NB4 (cell line): ENCODE measurements at regions not wholly inside any gene's neighbourhood (a gene's known extent, or its start where the extent isn't known, plus 50 kb on each side); places are given as distances from the start of the nearest gene placed in this dataset.

Experiments
- DNase-seq: peaks from one replicate; pipeline ENCODE4 v3.0.0; 2010; ENCODE audit warnings: low read depth
- H3K4me3 ChIP-seq: one replicate; pipeline ENCODE4 v1.5.1; 2011; ENCODE audit warnings: mild to moderate bottlenecking, low read depth, low read length, moderate library complexity
- MYC ChIP-seq: IDR thresholded peaks from 2 replicates; pipeline ENCODE4 v1.6.1; 2011; ENCODE audit warnings: low read depth, low read length
- POLR2A ChIP-seq: IDR thresholded peaks from 2 replicates; pipeline ENCODE4 v1.6.1; 2011; ENCODE audit warnings: mild to moderate bottlenecking; ENCODE audit not compliant: insufficient read length; ENCODE audit errors: extremely low read depth
- TF ChIP-seq, protein P1 (sequence below): IDR thresholded peaks from 2 replicates; pipeline ENCODE4 v1.6.1; 2011; ENCODE audit warnings: low read depth, low read length
- TF ChIP-seq, protein P2 (sequence below): IDR thresholded peaks from one replicate; pipeline ENCODE4 v1.5.1; 2012; ENCODE audit warnings: low read depth, low read length

DNA sequence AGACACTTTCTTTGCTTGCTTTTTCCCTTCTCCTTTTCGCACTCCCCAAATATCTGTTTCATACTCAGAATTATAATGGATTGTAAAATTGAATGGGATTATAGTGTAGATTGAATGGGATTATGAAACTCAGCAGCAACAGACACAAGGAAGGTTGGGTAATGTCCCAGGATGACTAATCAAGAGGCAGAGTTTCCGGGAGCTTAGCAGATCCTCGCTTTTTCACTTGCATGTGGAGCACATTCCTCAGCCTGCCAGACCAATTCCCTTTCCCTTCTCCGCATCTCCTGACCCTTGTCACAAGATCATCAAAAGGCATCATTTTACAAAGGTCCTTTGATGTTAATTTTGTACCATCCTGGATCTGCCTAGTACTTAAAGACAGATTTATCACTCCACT is 55.1 kb upstream of the SLC1A1 start:
- DNase-seq = peak; percentile 40
- TF ChIP-seq POLR2A = no peak
- TF ChIP-seq, protein P1, sequence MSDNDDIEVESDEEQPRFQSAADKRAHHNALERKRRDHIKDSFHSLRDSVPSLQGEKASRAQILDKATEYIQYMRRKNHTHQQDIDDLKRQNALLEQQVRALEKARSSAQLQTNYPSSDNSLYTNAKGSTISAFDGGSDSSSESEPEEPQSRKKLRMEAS = no peak
- TF ChIP-seq, protein P2, sequence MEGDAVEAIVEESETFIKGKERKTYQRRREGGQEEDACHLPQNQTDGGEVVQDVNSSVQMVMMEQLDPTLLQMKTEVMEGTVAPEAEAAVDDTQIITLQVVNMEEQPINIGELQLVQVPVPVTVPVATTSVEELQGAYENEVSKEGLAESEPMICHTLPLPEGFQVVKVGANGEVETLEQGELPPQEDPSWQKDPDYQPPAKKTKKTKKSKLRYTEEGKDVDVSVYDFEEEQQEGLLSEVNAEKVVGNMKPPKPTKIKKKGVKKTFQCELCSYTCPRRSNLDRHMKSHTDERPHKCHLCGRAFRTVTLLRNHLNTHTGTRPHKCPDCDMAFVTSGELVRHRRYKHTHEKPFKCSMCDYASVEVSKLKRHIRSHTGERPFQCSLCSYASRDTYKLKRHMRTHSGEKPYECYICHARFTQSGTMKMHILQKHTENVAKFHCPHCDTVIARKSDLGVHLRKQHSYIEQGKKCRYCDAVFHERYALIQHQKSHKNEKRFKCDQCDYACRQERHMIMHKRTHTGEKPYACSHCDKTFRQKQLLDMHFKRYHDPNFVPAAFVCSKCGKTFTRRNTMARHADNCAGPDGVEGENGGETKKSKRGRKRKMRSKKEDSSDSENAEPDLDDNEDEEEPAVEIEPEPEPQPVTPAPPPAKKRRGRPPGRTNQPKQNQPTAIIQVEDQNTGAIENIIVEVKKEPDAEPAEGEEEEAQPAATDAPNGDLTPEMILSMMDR = no peak
- no peak for TF ChIP-seq MYC
- H3K4me3 ChIP-seq = no peak overlapping the region

DNA sequence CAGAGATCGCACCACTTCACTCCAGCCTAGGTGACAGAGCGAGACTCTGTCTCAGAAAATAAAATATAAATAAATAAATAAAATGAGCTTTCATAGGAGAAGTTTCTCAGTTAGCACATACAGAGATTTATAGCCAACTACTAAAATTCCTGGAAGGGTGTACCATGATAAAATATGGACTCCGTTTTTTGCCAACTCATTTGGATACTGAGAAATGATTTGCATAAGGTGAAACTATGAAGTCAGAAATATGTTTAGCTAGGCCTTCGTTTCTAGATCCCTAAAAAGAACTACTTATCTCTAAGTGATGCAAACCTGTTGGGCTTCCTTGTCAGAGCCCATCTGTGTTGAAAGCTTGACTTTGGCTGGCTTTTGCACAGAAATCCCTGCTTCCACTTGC is 56.9 kb upstream of the SLC1A1 start:
- no peak for DNase-seq
- H3K4me3 ChIP-seq = no peak overlapping the region
- TF ChIP-seq, protein P1 = no peak
- TF ChIP-seq MYC (no peak), POLR2A (no peak)

- DNase-seq = peak; percentile 31
- TF ChIP-seq, protein P1 = no peak
- TF ChIP-seq POLR2A = no peak
- H3K4me3 ChIP-seq = no peak overlapping the region
Measured at GRCh38 chr9:4430432-4431261, 59.6 kb upstream of the SLC1A1 start.

DNA sequence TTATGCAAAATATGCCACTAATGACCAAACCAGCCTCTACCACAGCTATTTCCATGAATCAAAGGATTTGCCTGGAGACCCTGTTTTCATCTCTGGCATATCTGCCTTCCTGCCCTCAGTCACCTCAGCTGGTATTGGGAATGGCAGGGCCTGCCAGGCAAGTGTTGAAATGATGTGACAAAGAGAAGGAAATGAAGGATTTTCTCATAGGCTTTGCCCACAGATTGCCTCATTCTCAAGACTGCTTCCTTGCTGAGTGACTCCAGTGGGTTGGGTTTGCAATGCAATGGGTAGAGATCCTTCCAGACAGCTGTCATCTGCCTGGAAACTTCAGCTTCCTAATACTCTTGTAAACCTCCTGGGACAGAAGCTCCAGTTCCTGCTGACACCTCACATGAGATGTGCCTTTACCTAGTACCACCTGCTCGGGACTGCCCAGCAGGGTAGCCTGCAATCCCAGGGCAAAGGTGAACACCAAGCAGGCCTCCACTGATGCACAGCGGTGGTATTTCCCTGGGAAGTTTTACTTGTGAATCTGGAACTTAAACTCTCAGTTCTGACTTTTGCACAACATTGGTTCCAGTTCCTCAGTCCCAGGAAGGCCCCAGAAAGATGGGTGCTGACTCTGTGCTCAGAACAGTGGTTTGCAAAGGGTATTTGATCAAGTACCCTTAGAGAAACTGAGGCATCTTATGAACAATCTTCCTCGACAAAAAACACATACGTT is 64.8 kb upstream of the SLC1A1 start:
- TF ChIP-seq POLR2A (no peak), MYC (no peak)
- TF ChIP-seq, protein P2 = no peak
- TF ChIP-seq, protein P1 = no peak
- DNase-seq = no peak
- H3K4me3 ChIP-seq = no peak overlapping the region

- no peak overlapping the region for H3K4me3 ChIP-seq
- TF ChIP-seq POLR2A = no peak
- no peak for DNase-seq
Measured at GRCh38 chr9:4424891-4425290, 65.4 kb upstream of the SLC1A1 start.

DNA sequence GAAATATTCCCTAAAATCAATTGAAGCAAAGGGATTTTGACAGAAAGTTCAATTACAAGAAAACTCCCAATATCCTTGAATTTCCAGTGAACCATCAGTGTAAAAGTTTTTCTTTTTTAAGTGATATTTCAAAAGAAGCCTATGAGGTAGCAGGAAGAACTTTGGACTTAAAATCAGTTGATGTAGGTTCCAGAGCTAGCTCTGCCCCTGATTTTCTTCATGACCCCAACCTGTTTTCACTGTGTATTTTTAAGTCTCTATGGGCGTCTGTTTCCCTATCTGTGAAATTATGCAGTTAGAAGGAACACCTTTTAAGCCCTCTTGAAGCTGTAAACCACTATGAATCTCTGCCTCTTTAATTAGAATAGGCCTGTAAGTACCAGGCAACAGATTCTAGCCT is 66.2 kb upstream of the SLC1A1 start:
- TF ChIP-seq, protein P1 = no peak
- TF ChIP-seq POLR2A (no peak), MYC (no peak)
- TF ChIP-seq, protein P2 = no peak
- DNase-seq = no peak
- H3K4me3 ChIP-seq = no peak overlapping the region

DNA sequence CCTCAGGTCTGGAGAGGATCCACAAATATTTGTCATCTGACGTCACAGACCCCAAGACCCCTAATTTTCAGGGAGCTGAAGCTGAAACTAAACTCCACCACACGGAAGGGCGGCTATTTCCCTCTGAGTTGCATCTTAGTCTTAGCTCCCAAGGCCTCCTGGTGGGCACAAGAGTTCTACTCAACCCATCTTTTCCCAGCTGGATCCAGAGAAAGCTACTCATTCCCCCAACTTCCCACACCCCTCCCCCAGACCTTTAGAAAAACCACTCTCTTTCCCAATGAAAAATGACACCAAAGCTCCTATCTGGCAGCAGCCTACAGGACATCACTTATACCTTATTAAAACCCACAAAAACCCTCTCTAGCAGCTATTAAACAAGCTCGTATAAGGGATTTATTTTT is 67.1 kb upstream of the SLC1A1 start:
- DNase-seq = no peak
- no peak overlapping the region for H3K4me3 ChIP-seq
- TF ChIP-seq, protein P1 = no peak
- TF ChIP-seq POLR2A (no peak), MYC (no peak)
- TF ChIP-seq, protein P2 = no peak
